IPS DF 4.7 (cell line): ENCODE measurements at regions not wholly inside any gene's neighbourhood (a gene's known extent, or its start where the extent isn't known, plus 50 kb on each side); places are given as distances from the start of the nearest gene placed in this dataset.
"Not testable (repeated sequence)": the region's sequence is repeated elsewhere in the genome, so short reads cannot be mapped to it uniquely, and the experiment has no call there.

Source experiments
- DNase-seq: peaks from one replicate; pipeline ENCODE4 v3.0.0-alpha.2; 2013; ENCODE audit warnings: low spot score; ENCODE audit errors: extremely low read depth

DNA sequence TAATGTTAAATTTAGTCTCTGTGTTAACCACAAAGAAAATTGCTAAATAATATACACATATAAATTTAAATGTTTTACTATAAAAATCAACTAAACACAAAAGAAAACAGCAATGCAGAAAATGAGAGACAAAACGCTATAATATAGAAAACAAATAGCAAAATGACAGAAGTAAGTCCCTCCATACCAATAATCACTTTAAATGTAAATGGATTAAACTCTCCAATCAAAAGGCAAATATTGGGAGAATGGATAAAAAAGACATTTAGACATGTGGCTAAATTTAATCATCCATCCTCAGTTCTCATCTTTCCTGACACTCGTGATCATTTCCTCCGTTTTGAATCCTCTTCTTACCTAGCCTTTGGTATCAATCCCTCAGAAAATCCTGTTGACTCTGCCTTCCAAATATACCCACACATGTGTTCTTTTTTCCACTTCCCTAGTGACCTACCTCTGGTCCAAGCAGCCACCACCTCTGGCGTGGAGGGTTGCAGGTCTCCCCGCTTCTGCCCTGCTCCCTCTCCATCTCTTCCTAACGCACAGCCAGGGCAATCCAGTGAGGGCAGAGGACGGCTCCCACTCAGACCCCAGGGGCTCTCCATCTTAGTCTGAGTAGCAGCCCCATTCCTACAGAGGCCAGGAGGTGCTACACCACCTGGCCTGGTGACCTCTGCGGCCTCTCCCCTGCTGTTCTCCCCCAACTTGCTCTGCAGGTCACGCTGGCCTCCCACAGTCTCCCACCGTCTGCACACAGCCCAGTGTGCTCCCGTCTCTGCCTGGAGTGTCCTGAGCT lies 149.2 kb downstream of the RNASET2 start:
- no peak for DNase-seq

DNA sequence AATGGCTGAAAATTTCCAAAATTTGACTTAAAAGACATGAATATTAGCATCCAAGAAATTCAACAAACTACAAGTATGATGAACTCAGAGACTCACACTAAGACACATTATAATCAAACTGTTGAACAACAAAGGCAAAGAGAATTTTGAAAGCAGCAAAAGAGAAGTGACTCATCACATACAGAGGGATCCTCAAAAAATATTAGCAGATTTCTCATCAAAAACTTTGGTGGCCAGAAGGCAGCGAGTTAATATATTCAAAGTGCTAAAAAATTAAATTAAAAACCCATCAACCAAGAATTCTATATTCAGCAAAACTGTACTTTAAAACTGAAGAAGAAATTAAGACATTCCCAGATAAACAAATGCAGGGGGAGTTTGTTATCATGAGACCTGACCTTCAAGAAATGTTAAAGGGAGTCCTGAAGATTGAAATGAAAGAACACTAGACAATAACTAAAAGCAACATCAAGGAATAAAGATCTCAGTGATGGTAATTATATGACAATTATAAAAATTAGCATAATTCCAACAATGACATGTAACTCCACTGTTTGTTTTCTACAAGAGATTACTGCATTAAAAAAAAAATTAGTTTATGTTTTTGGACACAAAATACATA lies 150.0 kb downstream of the RNASET2 start:
- no peak for DNase-seq

DNA sequence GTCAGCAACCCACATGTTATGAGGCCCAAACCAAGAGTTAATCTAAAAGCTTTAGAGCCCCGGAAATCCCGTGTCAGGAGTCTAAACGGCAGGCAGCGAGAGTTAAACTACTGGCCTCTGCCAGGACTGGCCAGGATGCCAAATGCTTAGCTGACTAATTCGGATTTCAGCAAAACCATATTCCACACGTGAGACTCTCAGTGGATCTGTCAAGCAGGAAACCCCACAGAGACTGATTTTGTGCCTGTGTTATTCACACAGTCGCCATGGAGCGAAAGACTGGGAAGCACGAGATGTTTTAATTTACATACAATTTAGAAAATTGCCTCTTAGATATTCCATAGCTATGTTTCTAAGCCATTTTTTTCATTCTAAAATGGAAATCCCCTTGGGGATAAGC lies 152.9 kb downstream of the RNASET2 start:
- no peak for DNase-seq

DNA sequence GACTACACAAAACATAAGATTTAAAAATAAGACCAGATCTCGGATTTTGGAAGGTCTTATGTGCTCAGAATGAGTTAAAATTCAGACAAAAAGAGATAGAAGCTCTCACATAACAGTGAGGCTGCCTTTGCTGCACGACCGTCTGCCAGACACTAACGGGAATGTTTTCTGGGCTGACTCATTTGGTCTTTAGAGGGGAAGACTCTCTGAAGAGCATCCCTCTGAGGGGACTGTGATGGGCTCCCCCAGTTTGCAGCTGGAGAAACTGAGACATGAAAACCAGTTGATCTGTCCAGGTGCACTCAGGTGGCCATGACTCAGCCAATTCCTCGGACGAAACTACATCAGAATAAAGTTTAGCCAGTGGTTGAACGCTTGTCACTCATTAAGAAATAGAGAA lies 153.9 kb downstream of the RNASET2 start:
- no peak for DNase-seq

DNA sequence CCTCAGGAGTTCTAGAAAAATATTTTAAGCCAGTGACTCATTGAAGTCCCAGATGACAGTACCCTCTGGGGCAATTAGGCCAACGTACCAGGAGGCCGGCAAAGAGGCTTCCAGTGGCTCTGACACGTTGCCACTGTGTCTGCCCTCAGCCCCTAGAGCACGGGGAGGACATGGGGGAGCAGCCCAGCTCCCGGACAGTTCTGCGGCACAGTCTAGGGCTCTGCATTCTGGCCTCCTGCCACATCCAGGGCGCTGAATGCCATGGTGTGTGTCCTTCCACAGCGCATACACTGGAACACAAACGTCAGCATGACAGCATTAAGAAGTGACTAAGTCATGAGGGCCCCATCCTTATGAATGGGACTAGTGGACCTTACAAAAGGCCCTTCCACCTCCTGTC lies 156.2 kb downstream of the RNASET2 start:
- no peak for DNase-seq

DNA sequence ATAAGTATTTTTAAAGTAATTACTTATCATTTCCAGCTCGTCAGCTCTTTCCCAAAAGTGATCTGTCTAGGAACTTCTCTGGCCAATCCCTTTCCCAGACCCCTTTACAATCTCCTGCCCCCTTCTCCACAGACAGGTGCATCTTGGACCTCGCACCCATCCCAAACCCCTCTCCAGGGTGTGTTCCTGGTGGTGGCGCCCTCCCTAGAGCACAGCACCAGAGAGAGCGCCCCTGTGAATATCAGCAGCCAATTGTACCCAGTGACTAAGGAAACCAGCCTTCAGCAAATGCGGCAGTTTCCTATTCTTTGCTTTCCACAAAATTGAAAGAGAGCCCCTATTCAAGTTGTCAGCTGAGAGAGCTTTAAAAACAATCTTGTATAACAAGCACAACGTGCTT lies 157.7 kb downstream of the RNASET2 start:
- no peak for DNase-seq

DNA sequence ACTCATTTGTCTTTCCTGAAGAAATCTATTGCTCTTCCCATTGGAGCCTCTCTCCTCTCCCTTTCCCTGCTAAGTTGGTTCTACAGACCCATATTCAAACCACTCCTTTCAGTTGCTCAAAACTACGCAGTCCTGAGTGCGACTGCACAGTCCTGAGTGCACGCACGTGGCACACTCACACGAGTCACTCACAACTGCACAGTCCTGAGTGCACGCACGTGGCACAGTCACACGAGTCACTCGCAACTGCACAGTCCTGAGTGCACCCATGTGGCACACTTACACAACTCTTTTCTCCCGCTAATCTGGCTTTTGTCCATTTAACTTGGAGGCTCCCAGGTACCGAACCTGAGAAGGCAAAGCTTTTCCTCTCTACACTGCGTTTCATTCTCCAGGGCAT lies 159.7 kb downstream of the RNASET2 start:
- no peak for DNase-seq

DNA sequence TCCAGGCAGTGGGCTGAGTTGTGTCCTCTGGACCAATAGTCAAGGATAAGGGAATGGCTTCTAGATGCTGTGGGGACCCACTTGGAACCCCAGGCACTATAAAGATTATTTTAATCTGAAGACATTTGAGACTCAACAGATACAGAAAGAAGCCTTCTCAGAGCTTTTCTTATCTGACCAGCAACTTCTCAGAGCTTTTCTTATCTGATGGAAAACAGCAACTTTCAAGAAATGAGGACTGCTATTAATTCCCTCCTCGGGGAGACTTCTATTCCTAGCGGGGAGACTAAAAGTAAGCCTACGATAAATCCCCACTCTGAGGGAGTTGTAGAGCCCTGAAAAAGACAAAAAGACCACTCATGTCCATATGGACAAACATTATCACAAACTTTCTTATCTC lies 160.5 kb downstream of the RNASET2 start:
- DNase-seq = no peak

DNA sequence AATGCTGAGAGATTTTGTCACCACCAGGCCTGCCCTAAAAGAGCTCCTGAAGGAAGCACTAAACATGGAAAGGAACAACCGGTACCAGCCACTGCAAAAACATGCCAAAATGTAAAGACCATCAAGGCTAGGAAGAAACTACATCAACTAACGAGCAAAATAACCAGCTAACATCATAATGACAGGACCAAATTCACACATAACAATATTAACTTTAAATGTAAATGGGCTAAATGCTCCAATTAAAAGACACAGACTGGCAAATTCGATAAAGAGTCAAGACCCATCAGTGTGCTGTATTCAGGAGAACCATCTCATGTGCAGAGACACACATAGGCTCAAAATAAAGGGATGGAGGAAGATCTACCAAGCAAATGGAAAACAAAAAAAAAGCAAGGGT lies 163.8 kb upstream of the RPS6KA2 start:
- not testable (repeated sequence) for DNase-seq

DNA sequence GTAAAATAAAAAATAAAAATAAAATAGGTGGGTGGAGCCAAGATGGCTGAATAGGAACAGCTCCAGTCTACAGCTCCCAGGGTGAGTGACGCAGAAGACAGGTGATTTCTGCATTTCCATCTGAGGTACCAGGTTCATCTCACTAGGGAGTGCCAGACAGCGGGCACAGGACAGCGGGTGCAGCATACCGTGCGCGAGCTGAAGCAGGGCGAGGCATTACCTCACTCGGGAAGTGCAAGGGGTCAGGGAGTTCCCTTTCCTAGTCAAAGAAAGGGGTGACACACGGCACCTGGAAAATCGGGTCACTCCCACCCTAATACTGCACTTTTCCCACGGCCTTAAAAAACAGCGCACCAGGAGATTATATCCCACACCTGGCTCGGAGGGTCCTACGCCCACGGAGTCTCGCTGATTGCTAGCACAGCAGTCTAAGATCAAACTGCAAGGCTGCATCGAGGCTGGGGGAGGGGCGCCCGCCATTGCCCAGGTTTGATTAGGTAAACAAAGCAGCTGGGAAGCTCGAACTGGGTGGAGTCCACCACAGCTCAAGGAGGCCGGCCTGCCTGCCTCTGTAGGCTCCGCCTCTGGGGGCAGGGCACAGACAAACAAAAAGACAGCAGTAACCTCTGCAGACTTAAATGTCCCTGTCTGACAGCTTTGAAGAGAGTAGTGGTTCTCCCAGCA lies 161.9 kb upstream of the RPS6KA2 start:
- DNase-seq = not testable (repeated sequence)

DNA sequence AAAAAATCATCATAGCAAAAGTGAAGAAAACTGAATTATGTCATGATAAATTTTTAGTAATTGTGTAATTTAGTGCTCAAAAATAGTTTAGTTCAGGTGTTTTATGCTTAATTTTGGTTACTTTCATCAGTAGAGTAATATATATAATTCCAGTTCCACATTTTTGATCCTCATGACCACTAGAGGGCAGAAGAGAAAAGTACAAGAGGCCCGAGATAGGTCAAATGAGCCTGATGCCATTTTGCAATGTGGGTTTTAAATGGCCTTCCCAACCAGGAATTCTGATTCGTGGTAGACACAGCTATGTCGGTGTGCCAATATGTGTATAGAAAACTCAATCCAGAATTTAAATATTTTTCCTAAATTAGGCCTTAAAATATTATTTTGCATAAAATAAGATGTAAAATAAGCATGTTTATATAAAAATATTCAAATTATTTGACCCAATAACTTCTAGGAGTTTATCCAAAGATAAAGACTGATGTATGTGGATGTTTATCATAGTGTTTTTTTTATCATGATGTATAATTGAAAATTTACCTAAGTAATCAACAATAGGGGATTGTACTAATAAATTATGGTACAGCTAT lies 159.7 kb upstream of the RPS6KA2 start:
- no peak for DNase-seq

DNA sequence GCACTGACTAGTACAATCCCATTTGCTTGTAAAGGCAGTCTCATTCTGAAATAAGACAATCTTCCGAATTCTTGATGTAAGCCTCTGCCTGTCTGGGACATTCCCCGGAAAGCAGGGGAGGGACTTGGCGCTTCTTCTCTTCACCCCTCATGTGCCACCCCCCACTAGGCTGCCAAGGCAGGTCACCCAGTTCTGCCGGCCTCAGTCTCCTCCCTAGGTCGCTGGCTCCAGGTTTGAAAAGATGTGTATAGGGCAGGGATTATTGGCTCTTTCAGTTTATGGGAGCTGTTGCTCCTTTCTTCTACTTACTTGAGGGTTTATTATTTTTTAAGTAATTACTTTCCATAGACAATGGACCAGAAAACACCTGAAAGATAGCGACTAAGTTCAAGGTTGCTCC lies 158.1 kb upstream of the RPS6KA2 start:
- DNase-seq = no peak

DNA sequence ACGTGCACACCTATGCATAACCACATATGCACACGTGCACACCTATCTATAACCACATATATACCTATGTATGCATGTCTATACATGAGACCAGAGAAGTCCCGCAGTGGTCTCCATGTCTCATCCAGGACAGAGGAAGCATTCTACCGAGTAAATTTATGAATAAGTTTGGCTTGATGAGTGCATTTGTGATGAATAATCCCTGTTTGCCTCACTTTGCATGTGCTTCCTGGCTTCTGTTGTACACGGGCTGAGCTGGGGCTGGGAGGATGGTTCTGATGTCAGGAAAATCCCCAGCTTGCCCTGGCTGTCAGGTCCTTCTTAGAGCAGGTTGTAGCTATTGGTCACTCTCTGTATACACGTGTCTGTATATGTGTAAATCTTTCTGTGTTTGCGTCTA lies 157.6 kb upstream of the RPS6KA2 start:
- no peak for DNase-seq

DNA sequence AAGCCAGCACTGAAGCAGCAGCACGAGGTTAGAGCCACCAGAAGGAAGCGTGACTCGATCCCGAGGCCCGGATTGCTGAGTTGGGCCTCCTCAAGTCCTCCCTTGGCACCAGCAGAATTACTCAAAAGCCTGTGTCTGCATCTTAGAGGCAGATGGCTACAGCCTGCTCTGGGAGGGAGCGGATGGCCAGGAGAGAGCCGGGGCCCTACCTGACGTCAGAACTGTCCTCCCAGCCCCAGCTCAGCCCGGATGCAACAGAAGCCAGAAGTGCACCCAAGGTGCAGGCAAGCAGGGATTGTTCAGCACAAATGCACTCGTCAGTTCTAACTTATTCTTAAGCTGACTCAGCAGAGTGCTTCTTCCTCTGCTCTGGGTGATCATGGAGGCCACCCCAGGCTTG lies 155.5 kb upstream of the RPS6KA2 start:
- DNase-seq = no peak

DNA sequence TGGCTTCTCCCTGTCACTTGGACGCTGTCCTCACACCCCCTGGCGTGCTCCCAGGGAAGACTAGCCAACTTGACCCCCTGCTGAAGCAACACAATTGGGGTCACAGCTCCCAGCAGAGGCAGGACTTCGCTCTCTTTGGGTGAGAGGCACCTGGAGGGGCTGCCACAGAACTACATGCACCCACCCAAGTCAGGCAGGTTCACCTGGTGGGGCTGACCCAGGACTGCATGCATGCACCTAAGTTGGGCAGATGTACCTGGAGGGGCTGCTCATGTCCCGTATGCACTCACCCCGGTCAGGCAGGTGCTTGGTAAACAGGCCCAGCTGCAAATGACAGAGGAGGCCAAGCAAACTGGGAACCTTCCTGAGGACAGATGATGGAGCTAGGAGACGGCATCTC lies 154.3 kb upstream of the RPS6KA2 start:
- DNase-seq = no peak

DNA sequence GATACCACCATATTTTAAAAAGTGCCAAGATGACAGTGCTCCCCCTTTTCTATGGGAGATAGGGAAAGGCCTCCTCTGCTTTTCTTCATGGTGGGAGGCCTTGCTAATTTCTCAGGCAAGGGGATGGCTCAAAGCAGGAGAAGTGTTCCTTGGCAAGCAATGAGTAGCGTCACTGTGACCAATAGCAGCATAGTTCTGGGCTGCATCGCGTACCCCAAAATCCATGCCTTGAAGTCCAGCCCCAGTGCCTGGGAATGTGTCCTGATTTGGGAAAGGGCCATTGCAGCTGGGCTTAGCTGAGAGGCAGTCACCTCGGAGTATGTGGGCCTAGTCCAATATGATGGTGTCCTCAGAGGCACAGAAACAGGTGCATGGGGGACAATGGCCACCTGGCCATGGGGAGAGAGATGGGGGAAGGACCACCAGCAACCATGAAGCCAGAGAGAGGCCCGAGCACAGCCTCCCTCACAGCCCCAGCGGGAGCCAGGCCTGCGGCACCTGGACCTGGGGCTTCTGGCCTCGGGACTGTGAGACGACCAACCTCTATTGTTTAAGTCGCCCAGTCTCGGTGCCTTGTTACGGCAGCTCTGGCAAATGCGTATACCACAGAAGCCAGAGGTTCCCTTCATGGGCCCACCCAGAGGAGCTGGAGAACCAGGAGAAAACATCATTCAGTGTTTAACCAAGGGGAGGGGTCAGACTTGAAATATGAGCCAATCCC lies 153.1 kb upstream of the RPS6KA2 start:
- DNase-seq = no peak

DNA sequence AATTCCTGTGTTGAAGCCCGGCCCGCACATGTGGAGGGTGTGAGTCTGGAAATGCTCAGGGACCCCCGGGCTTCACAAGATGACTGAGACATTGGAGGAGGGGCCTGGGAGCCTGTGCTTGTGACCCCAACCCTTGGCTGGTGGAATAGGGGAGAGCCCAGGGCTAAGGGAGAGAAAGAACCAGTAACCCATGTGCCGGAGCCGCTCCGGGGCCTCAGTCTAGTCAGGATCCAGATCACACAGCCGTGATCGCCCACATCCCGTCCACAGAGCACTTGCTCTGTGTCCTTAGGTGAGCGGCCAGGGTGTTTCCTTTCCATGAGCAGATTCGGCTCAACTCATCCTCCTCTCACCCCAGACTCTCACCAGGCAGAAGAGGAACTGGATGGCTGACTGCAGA lies 152.3 kb upstream of the RPS6KA2 start:
- no peak for DNase-seq

DNA sequence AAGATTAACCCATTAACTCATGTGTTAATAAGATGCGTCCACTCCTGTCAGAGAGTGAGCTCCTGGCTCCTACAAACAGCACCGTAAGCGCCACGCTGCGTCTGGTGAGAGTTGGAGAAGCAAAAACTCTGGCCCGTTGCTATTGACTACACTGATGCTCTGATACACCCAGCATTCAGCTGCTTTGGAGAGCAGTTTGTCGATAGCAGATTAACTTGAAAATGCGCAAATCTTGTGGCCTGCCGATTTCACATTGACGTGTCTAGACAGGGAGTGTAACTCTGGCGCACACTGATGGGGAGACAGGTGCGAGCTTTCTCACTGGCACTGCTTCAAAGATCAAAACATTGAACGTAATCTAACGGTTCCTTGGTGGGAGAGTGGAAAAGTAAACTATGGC lies 151.7 kb upstream of the RPS6KA2 start:
- no peak for DNase-seq

DNA sequence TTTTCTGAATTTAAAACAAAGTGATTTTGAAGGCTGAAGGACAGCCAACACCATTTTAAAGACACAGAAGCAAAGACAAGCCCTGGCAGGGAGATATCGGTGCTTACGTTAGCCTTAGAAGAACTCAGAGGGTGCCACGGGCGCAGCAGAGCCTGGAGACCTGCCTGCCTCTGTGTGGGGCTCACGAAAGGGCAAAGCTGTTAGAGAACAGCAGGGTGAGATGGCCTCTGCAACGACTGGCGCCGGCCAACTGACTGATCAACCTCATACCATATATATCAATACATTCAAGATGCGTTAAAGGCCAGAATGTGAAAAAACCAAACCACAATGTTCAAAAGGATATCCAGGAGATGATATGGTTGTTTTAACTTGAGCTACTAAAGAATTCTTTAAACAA lies 151.0 kb upstream of the RPS6KA2 start:
- DNase-seq = no peak

DNA sequence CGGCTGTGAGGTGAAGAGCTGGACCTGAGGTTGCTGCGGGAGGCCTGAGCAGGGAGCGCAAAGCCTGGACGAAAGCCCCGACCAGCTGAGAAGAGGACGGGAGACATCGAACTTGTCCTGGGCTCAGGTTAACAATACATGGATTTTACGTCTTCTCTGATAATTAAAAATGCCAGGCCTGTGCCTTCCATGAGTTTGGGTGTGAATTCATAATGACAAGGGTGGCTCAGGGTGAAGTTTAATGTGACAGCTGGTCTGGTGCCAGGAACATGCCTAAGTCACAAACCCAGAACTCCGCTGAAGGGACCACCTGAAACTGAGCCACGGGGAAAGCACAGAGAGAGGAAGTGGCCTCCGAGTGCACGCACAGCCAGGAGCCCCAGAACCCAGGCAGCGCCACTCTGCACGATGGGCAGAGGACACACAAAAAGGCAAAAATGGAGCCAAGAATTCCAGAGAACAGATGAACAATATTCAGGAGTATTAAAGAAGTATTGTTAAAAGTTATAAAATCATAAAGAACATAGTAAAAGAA lies 150.1 kb upstream of the RPS6KA2 start:
- no peak for DNase-seq

DNA sequence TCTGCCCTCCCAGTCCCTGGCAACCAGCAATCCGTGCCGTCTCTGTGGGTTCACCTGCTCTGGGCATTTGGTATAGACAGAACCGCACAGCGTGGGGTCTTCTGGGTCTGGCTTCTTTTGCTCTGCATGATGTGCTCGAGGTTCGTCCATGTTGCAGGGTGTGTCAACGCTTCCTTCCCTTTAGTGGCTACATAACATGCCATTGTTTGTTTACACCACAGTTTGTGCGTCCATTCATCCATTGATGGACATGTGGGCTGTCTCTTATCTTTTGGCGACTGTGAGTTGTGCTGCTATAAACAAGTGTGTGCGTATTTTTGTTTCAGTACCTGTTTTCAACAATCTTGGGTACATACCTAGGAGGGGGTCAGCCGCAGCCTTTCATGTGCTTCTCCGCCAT lies 149.5 kb upstream of the RPS6KA2 start:
- no peak for DNase-seq

DNA sequence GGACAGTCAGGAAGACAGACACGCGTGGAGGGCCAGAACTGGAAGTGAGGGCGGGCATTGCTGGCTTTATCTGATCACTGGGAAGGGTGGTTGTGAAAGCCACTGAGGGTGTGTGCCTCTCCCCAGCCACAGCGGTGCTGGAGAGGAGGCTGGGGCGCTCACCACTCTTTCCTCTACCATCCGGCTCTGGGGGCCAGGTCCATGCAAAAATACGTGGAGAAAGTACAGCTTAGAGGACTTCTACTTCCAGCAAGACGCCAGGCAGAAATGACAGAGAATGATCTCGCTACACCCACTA lies 148.8 kb upstream of the RPS6KA2 start:
- DNase-seq = no peak
